ENCODE measurements at regions not wholly inside any gene's neighbourhood (a gene's known extent, or its start where the extent isn't known, plus 50 kb on each side); places are given as distances from the start of the nearest gene placed in this dataset.
A peak's percentile ranks its signal among the peaks of the same experiment; 100 is the strongest.

GRCh38 chr1:83495560-83495959 is 503.4 kb downstream of the TTLL7 start:
- H2BK120ac ChIP-seq (ENCODE audit: low read depth, low read length): no peak overlapping the region

GRCh38 chr1:83493633-83494032 is 505.3 kb downstream of the TTLL7 start:
- Histone ChIP-seq H2BK120ac (ENCODE audit: low read depth, low read length) (no peak overlapping the region), H2BK15ac (ENCODE audit: low read length) (no peak overlapping the region), H3K18ac (ENCODE audit: low read length) (no peak overlapping the region), H2AK5ac (ENCODE audit: low read depth, low read length) (no peak overlapping the region), H3K9ac (ENCODE audit: low read depth, low read length, poor library complexity) (no peak overlapping the region), H2BK12ac (ENCODE audit: low read length) (no peak overlapping the region), H3K14ac (ENCODE audit: low read length) (no peak overlapping the region), H3K9me3 (replicated peaks in 1 of 2; ENCODE audit: control insufficient read depth in 2 of 2, insufficient read depth in 1 of 2, low read depth in 1 of 2, low read length in 2 of 2) (no peaks in the 10 kb centered on the region), H3K4ac (ENCODE audit: low read length) (no peak overlapping the region), H3K4me1 (ENCODE audit: control insufficient read depth in 2 of 2, insufficient read depth in 1 of 2, low read depth in 1 of 2, low read length in 2 of 2) (no peaks in the 10 kb centered on the region), H2AFZ (ENCODE audit: low read length) (no peak overlapping the region), H3K79me1 (ENCODE audit: low read depth, low read length) (no peaks in the 10 kb centered on the region), H4K91ac (ENCODE audit: low read depth, low read length, poor library complexity) (no peak overlapping the region), H3K4me2 (ENCODE audit: insufficient read depth, low read length, poor library complexity, severe bottlenecking) (no peak overlapping the region), H3K36me3 (replicated peaks in 1 of 2; ENCODE audit: control insufficient read depth in 2 of 2, insufficient read depth in 2 of 2, low read length in 2 of 2) (no peaks in the 10 kb centered on the region), H3K4me3 (ENCODE audit: low read length in 2 of 2) (no peak overlapping the region), H4K8ac (ENCODE audit: low read depth, low read length) (no peak overlapping the region), H3K23ac (ENCODE audit: low read depth, low read length, poor library complexity) (no peak overlapping the region), H3K27me3 (ENCODE audit: control insufficient read depth in 3 of 3, insufficient read depth in 3 of 3, low read depth in 1 of 3, low read length in 3 of 3) (no peaks in the 10 kb centered on the region), H3K27ac (replicated peaks; ENCODE audit: low read length) (no peak overlapping the region), H2BK5ac (ENCODE audit: low read length) (no peak overlapping the region)
- WGBS, 2 donors (ENCODE audit: extremely low coverage in 2 of 2, insufficient read length in 2 of 2, insufficient replicate concordance in 1 of 2): no CpG with 5 or more reads among the region's 2 CpGs
- DNase-seq (ENCODE audit: low spot score): no peak

More at GRCh38 chr1:83495560-83495959, 503.4 kb downstream of the TTLL7 start:
- no peak overlapping the region for H3K23ac ChIP-seq (ENCODE audit: low read depth, low read length, poor library complexity)
- no peak overlapping the region for H2BK12ac ChIP-seq (ENCODE audit: low read length)
- no peak overlapping the region for H2AK5ac ChIP-seq (ENCODE audit: low read depth, low read length)
- H3K18ac ChIP-seq (ENCODE audit: low read length): no peak overlapping the region
- no peak for DNase-seq (ENCODE audit: low spot score)
- H3K4me3 ChIP-seq (ENCODE audit: low read length in 2 of 2): no peak overlapping the region
- no peak overlapping the region for H4K8ac ChIP-seq (ENCODE audit: low read depth, low read length)
- H3K27me3 ChIP-seq (ENCODE audit: control insufficient read depth in 3 of 3, insufficient read depth in 3 of 3, low read depth in 1 of 3, low read length in 3 of 3): no peaks in the 10 kb centered on the region
- 90% methylated on average over 2 of the region's 9 CpGs; no CpG with 5 or more reads in 1 of the 2 donors for WGBS, 2 donors (ENCODE audit: extremely low coverage in 2 of 2, insufficient read length in 2 of 2, insufficient replicate concordance in 1 of 2)
- no peak overlapping the region for H2BK15ac ChIP-seq (ENCODE audit: low read length)
- no peak overlapping the region for H2BK5ac ChIP-seq (ENCODE audit: low read length)
- no peak overlapping the region for H4K91ac ChIP-seq (ENCODE audit: low read depth, low read length, poor library complexity)
- H3K4me2 ChIP-seq (ENCODE audit: insufficient read depth, low read length, poor library complexity, severe bottlenecking): no peak overlapping the region
- no peaks in the 10 kb centered on the region for H3K9me3 ChIP-seq (replicated peaks in 1 of 2; ENCODE audit: control insufficient read depth in 2 of 2, insufficient read depth in 1 of 2, low read depth in 1 of 2, low read length in 2 of 2)
- no peak overlapping the region for H3K27ac ChIP-seq (replicated peaks; ENCODE audit: low read length)
- no peaks in the 10 kb centered on the region for H3K4me1 ChIP-seq (ENCODE audit: control insufficient read depth in 2 of 2, insufficient read depth in 1 of 2, low read depth in 1 of 2, low read length in 2 of 2)
- H3K79me1 ChIP-seq (ENCODE audit: low read depth, low read length): no peaks in the 10 kb centered on the region
- H2AFZ ChIP-seq (ENCODE audit: low read length): peak overlapping the region; percentile 27
- no peak overlapping the region for H3K9ac ChIP-seq (ENCODE audit: low read depth, low read length, poor library complexity)
- H3K4ac ChIP-seq (ENCODE audit: low read length): no peak overlapping the region
- no peaks in the 10 kb centered on the region for H3K36me3 ChIP-seq (replicated peaks in 1 of 2; ENCODE audit: control insufficient read depth in 2 of 2, insufficient read depth in 2 of 2, low read length in 2 of 2)
- H3K14ac ChIP-seq (ENCODE audit: low read length): no peak overlapping the region

GRCh38 chr1:83491930-83492329 is 507.0 kb downstream of the TTLL7 start:
- H4K91ac ChIP-seq (ENCODE audit: low read depth, low read length, poor library complexity): no peak overlapping the region
- WGBS, 2 donors (ENCODE audit: extremely low coverage in 2 of 2, insufficient read length in 2 of 2, insufficient replicate concordance in 1 of 2): no CpG with 5 or more reads among the region's 2 CpGs
- no peak overlapping the region for H2BK5ac ChIP-seq (ENCODE audit: low read length)

GRCh38 chr1:83490988-83491387 is 507.9 kb downstream of the TTLL7 start:
- H3K4ac ChIP-seq (ENCODE audit: low read length): no peak overlapping the region
- no peaks in the 10 kb centered on the region for H3K4me1 ChIP-seq (ENCODE audit: control insufficient read depth in 2 of 2, insufficient read depth in 1 of 2, low read depth in 1 of 2, low read length in 2 of 2)
- H2BK12ac ChIP-seq (ENCODE audit: low read length): no peak overlapping the region
- no peak for DNase-seq (ENCODE audit: low spot score)
- H2AK5ac ChIP-seq (ENCODE audit: low read depth, low read length): no peak overlapping the region
- H2BK5ac ChIP-seq (ENCODE audit: low read length): no peak overlapping the region
- no peak overlapping the region for H3K14ac ChIP-seq (ENCODE audit: low read length)
- no peak overlapping the region for H2BK15ac ChIP-seq (ENCODE audit: low read length)
- no peak overlapping the region for H4K8ac ChIP-seq (ENCODE audit: low read depth, low read length)
- no peak overlapping the region for H3K23ac ChIP-seq (ENCODE audit: low read depth, low read length, poor library complexity)
- no peaks in the 10 kb centered on the region for H3K27me3 ChIP-seq (ENCODE audit: control insufficient read depth in 3 of 3, insufficient read depth in 3 of 3, low read depth in 1 of 3, low read length in 3 of 3)
- no peaks in the 10 kb centered on the region for H3K36me3 ChIP-seq (replicated peaks in 1 of 2; ENCODE audit: control insufficient read depth in 2 of 2, insufficient read depth in 2 of 2, low read length in 2 of 2)
- H3K4me3 ChIP-seq (ENCODE audit: low read length in 2 of 2): no peak overlapping the region
- no peaks in the 10 kb centered on the region for H3K79me1 ChIP-seq (ENCODE audit: low read depth, low read length)
- no peak overlapping the region for H2AFZ ChIP-seq (ENCODE audit: low read length)
- no peak overlapping the region for H3K18ac ChIP-seq (ENCODE audit: low read length)
- H3K9me3 ChIP-seq (replicated peaks in 1 of 2; ENCODE audit: control insufficient read depth in 2 of 2, insufficient read depth in 1 of 2, low read depth in 1 of 2, low read length in 2 of 2): no peaks in the 10 kb centered on the region
- no peak overlapping the region for H2BK120ac ChIP-seq (ENCODE audit: low read depth, low read length)
- H3K4me2 ChIP-seq (ENCODE audit: insufficient read depth, low read length, poor library complexity, severe bottlenecking): no peak overlapping the region
- no peak overlapping the region for H3K9ac ChIP-seq (ENCODE audit: low read depth, low read length, poor library complexity)
- no peak overlapping the region for H4K91ac ChIP-seq (ENCODE audit: low read depth, low read length, poor library complexity)
- H3K27ac ChIP-seq (replicated peaks; ENCODE audit: low read length): no peak overlapping the region

More at GRCh38 chr1:83491930-83492329, 507.0 kb downstream of the TTLL7 start:
- H3K9ac ChIP-seq (ENCODE audit: low read depth, low read length, poor library complexity): no peak overlapping the region
- H4K8ac ChIP-seq (ENCODE audit: low read depth, low read length): no peak overlapping the region
- H3K4me2 ChIP-seq (ENCODE audit: insufficient read depth, low read length, poor library complexity, severe bottlenecking): no peak overlapping the region
- no peak overlapping the region for H2BK120ac ChIP-seq (ENCODE audit: low read depth, low read length)
- H3K4me1 ChIP-seq (ENCODE audit: control insufficient read depth in 2 of 2, insufficient read depth in 1 of 2, low read depth in 1 of 2, low read length in 2 of 2): no peaks in the 10 kb centered on the region
- H3K4me3 ChIP-seq (ENCODE audit: low read length in 2 of 2): no peak overlapping the region
- H2BK15ac ChIP-seq (ENCODE audit: low read length): no peak overlapping the region
- H3K36me3 ChIP-seq (replicated peaks in 1 of 2; ENCODE audit: control insufficient read depth in 2 of 2, insufficient read depth in 2 of 2, low read length in 2 of 2): no peaks in the 10 kb centered on the region
- no peak overlapping the region for H2AK5ac ChIP-seq (ENCODE audit: low read depth, low read length)
- H3K9me3 ChIP-seq (replicated peaks in 1 of 2; ENCODE audit: control insufficient read depth in 2 of 2, insufficient read depth in 1 of 2, low read depth in 1 of 2, low read length in 2 of 2): no peaks in the 10 kb centered on the region
- no peak overlapping the region for H2BK12ac ChIP-seq (ENCODE audit: low read length)
- H3K27me3 ChIP-seq (ENCODE audit: control insufficient read depth in 3 of 3, insufficient read depth in 3 of 3, low read depth in 1 of 3, low read length in 3 of 3): no peaks in the 10 kb centered on the region
- H3K14ac ChIP-seq (ENCODE audit: low read length): no peak overlapping the region
- H2AFZ ChIP-seq (ENCODE audit: low read length): no peak overlapping the region
- no peaks in the 10 kb centered on the region for H3K79me1 ChIP-seq (ENCODE audit: low read depth, low read length)
- no peak overlapping the region for H3K18ac ChIP-seq (ENCODE audit: low read length)
- H3K23ac ChIP-seq (ENCODE audit: low read depth, low read length, poor library complexity): no peak overlapping the region
- DNase-seq (ENCODE audit: low spot score): no peak
- no peak overlapping the region for H3K27ac ChIP-seq (replicated peaks; ENCODE audit: low read length)
- H3K4ac ChIP-seq (ENCODE audit: low read length): no peak overlapping the region
